HG03196 (cell line): ENCODE measurements at regions not wholly inside any gene's neighbourhood (a gene's known extent, or its start where the extent isn't known, plus 50 kb on each side); places are given as distances from the start of the nearest gene placed in this dataset.
"Not testable (repeated sequence)": the region's sequence is repeated elsewhere in the genome, so short reads cannot be mapped to it uniquely, and the experiment has no call there.

Experiments
- ATAC-seq: cut with Tn5 transposase; IDR thresholded peaks from one replicate; pipeline ENCODE4 v1.9.1; 2021; ENCODE audit not compliant: unreplicated experiment

- ATAC-seq, result no peak
These were observed 269.0 kb downstream of the GOLGA6L6 start for GRCh38 chr15:20272422-20273184.

DNA sequence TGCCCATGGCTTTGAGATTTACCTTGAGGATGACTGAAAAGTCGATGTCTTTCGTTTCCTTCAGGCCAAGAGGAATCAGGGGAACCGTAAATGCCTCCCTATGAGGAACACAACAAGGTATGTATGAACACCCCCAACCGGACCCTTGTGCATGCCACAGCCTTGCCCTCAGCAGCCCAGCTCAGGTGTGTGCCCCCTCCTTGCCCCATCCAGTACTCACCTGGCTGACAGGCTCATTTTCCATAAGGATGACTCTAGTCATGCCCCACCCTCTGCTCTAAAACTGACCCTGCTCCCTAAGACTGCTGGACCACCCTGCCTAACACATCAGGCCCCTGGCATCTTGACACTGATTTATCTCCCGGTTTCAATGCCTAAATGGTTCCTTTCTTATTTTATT lies 270.0 kb downstream of the GOLGA6L6 start:
- no peak for ATAC-seq

DNA sequence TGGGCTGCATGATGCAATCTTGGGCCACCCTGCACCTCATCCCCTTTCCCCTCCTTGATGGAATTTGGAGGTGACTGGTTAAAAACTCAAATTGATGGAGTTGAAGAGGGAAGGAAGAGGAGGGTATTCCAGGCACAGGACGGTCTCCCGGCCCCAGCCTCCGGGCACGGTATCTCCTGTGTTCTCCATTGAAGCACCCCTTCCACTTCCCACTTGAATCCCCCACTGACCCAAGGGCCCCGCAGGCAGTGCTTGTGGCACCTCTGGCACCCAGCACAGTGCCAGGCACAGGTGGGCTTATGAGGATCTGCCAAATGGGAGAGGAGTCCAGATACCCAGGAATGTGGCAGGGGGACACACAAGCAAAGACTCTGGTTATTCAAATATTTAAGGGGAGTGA lies 271.6 kb downstream of the GOLGA6L6 start:
- not testable (repeated sequence) for ATAC-seq

DNA sequence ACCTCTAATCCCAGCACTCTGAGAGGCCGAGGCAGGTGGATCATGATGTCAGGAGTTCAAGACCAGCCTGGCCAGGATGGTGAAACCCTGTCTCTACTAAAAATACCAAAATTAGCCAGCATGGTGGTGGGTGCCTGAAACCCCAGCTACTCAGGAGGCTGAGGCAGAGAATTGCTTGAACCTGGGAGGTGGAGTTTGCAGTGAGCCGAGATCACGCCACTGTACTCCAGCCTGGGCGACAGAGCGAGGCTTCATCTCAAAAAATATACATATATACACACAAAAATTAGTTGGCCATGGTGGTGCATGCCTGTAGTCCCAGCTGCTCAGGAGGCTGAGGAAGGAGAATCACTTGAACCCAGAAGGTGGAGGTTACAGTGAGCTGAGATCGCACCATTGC lies 273.6 kb downstream of the GOLGA6L6 start:
- not testable (repeated sequence) for ATAC-seq

DNA sequence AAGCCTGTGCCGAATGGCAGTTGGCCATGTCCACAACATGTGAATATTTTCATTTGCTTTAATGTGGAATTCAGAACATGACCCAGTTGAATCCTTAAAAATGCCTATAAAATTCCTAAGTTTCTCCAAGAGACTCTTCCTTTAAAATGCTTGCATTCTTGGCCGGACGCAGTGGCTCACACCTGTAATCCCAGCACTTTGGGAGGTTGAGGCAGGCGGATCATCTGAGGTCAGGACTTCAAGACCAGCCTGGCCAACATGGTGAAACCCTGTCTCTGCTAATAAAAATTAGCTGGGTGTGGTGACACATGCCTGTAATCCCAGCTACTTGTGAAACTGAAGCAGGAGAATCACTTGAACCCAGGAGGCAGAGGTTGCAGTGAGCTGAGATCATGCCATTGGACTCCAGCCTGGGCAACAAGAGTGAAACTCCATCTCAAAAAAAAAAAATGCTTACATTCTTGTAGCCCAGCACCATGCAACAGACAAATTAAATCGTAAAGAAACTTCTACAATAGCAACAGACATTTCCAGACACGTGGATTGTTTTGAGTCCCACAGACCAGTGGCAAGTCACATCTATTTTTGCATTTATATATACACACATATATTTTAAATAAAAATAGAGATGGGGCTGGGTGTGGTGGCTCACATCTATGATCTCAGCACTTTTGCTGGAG lies 274.4 kb downstream of the GOLGA6L6 start:
- not testable (repeated sequence) for ATAC-seq

DNA sequence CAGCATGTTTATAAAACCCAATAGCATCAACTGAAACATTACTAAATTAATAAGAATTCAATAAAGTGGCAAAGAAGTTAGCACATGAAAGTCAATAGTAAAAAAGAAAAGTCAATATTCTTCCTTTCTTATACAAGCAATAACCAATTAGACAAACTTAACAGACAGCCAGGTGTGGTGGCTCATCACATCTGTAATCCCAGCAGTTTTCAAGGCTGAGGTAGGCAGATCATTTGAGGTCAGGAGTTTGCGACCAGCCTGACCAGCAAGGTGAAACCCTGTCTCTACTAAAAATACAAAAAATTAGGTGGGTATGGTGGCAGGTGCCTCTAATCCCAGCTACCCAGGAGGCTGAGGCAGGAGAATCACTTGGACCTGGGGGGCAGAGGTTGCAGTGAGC lies 275.9 kb downstream of the GOLGA6L6 start:
- ATAC-seq, result not testable (repeated sequence)

DNA sequence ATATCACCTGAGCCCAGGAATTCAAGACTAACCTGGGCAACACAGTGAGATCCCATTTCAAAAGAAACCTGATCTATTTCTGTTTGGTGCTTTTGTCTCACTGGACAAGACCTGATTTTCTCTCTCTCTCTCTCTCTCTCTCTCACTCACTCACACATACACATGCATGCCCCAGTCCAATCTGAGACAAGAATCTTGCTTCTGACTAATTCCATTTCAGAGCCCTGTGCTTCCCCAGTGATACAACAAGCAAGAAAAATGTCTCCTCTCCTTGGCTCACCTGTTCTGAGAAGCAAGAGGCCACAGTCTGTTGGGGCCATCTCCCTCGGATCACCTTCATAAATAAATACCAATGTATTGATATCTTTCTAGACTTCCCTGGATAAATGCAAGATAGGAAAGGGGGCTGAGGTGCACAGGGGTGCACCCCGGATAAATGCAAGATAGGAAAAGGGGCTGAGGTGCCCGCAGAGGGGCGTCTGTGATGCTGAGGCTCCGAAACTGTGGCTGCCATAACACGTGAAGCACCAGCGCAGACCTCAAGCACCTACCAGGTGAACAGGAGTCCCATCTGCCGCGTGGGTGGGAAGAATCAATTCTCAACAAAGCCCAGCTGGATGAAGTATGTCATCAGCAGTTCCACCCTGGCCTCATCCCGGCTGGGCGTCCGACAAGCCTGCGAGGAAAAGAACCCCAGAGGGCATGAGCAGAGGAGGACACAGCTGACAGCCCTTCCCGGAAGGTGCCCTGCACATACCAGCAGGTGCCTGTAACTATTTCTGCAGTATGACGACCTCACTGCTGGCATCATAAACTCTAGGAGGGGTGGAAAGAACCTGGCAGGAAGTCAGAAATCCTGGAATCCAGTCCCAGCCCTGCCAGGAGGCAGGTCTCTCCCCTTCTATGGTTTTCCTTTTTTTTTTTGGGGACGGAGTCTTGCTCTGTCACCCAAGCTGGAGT lies 280.0 kb downstream of the GOLGA6L6 start:
- not testable (repeated sequence) for ATAC-seq

- not testable (repeated sequence) for ATAC-seq
These were observed 280.9 kb downstream of the GOLGA6L6 start for GRCh38 chr15:20260650-20261049.

DNA sequence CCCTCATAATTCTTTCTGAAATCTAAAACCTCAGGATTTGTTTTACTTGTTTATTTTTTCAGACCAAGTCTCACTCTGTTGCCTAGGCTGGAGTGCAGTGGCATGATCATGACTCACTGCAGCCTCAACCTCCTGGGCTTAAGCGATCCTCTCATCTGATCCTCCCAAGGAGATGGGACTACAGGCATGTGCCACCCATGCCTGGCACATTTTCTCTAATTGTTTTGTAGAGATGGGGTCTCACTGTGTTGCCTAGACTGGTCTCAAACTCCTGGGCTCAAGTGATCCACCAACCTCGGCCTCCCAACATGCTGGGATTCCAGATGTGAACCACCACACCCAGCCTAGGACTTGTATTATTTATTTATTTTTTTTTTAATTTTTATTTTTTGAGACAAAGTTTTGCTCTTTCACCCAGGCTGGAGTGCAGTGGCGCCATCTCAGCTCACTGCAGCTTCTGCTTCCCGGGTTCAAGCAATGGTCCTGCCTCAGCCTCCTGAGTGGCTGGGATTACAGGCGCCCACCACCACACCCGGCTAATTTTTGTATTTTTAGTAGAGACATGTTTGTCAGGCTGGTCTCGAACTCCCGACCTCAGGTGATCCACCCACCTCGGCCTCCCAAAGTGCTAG lies 281.9 kb downstream of the GOLGA6L6 start:
- not testable (repeated sequence) for ATAC-seq

DNA sequence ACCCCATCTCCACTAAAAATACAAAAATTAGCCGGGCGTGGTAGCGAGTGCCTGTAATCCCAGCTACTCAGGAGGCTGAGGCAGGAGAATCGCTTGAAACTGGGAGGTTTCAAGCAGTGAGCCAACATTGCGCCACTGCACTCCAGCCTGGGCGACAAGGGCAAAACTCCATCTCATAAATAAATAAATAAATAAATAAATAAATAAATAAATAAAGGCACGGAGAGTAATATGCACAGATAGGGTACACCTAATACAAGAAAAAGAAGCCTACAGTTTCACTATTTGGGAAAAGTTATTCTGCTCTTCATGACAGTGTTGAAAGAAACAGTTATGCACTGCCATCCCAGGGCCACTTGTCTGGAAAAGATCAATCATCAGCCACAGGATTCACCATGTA lies 285.2 kb downstream of the GOLGA6L6 start:
- not testable (repeated sequence) for ATAC-seq

GRCh38 chr15:20255641-20256040 lies 286.0 kb downstream of the GOLGA6L6 start:
- ATAC-seq, result not testable (repeated sequence)

- not testable (repeated sequence) for ATAC-seq
These were observed 288.5 kb downstream of the GOLGA6L6 start for GRCh38 chr15:20253047-20253615.

DNA sequence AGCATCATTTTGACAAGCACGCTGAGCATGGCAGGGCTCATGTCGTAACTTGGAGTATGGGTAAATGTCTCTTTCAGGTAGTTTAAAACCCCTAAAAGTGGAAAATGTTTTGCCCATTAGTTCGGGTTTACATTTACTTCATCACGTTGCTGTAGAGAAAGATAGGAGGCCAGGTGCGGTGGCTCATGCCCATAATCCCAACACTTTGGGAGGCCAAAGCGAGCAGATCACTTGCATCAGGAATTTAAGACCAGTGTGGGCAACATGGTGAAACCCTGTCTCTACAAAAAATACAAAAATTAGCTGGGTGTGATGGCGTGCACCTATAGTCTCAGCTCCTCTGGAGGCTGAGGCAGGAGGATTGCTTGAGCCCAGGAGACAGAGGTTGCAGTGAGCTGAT lies 289.6 kb downstream of the GOLGA6L6 start:
- ATAC-seq, result not testable (repeated sequence)

DNA sequence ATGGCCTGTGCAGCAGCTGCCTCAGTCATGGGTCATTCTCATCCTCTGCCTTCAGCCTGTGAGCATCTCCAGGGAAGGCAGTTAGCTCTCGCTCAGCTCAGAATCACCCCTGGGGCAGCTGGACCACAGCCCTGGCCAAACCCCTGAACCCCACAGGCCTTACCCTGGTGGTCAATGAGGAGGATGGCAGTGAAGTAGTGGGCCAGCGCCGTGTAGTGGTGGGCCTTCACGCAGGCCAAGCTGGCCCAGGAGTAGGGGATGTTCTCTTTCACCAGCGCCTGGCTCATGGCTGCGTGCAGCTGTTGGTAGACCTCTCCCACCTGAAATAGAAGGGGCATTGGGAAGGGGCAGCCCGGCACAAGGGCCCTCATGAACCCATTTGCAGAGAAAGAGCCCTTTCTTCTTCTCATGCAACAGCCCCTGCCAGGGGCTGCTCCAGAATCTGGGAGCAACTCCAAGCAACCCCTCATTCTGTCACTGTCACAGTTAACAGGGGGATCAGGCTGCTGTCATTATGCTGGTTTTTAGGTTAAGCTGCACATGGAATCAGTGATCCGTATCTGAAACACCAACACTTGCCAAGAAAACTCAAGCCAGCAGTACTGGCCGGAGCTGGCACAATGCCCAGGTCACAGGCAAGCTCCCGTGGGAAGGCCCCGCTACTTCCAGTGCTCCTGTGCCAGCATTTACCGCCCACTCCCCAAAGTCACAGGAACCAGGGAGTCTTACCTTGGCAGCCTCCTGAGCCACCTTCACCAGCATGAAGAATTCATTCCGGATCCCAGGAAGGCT lies 290.2 kb downstream of the GOLGA6L6 start:
- ATAC-seq, result not testable (repeated sequence)

DNA sequence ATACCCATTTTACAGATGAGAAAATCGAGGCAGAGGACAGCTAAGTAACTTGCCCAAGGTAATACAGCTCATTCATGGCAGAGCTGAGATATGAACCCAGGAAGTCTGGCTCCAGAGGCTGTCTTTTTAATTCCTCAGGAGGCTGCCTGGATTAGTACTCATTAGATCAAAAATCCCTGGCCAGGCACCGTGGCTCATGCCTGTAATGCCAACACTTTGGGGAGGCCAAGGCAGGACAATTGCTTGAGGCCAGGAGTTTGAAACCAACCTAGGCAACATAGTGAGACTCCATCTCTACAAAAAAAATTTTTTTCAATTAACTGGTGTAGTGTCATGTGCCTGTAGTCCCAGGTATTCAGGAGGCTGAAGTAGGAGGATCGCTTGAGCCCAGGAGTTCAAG lies 291.4 kb downstream of the GOLGA6L6 start:
- not testable (repeated sequence) for ATAC-seq

- not testable (repeated sequence) for ATAC-seq
These were observed 292.0 kb downstream of the GOLGA6L6 start for GRCh38 chr15:20249677-20249970.

- not testable (repeated sequence) for ATAC-seq
These were observed 293.2 kb downstream of the GOLGA6L6 start for GRCh38 chr15:20248434-20248833.

- ATAC-seq, result not testable (repeated sequence)
These were observed 294.5 kb downstream of the GOLGA6L6 start for GRCh38 chr15:20247137-20247536.

- not testable (repeated sequence) for ATAC-seq
These were observed 295.0 kb downstream of the GOLGA6L6 start for GRCh38 chr15:20246624-20247023.

DNA sequence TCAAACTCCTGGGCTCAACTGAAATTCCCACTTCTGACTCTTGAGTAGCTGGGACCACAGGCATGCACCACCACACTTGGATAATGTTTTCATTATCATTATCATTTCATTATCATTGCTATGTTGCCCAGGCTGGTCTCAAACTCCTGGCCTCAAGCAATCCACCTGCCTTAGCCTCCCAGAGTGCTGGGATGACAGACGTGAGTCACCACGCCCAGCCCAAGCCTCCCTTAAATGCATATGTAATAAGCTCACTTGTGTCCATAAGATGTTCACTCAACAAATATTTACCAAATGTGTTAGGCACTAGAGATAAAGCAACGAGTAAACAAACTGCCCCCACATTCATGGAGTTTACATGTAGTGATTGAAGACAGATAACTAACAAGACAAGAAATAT lies 295.7 kb downstream of the GOLGA6L6 start:
- ATAC-seq, result not testable (repeated sequence)
